Gastroesophageal sphincter (tissue), 3 donors: ENCODE measurements at regions not wholly inside any gene's neighbourhood (a gene's known extent, or its start where the extent isn't known, plus 50 kb on each side); places are given as distances from the start of the nearest gene placed in this dataset.

Source experiments
- EP300 ChIP-seq: sonication (generic); formaldehyde crosslinking; IDR thresholded peaks from one replicate; pipeline ENCODE4 v1.6.1; 2017; ENCODE audit warnings: antibody characterized with exemption, mild to moderate bottlenecking
- TF ChIP-seq, protein P1 (sequence below), 4 experiments: fragments of 200-600 bp in 2 of 4; fragments of 450-650 bp in 2 of 4; sonication (generic) in 1 of 4; IDR thresholded peaks; one replicate each; pipeline ENCODE4 v1.5.1; 2017 to 2019; ENCODE audit warnings: antibody characterized with exemption in 4 of 4, mild to moderate bottlenecking in 2 of 4, moderate library complexity in 2 of 4

DNA sequence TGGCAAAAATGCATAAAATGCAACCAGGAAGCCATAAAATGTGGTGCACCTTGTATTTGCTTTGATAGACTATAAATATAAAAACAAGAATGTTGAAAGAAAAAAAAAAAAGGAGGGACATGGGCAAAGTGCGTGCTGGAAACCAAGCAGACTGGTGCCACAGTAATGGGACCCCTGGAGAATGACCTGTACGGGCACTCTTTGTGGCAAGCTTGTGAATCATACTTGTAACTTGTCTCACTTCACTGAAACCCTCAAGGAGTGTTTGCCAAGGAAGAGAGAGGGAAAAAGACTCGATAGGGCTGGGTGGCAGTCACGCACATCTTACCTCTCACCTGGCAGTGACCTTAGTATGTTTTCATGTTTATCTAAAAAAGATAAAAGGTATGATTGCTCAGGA is 1183.6 kb downstream of the GATA3 start:
- TF ChIP-seq EP300, result no peak
- TF ChIP-seq, protein P1, sequence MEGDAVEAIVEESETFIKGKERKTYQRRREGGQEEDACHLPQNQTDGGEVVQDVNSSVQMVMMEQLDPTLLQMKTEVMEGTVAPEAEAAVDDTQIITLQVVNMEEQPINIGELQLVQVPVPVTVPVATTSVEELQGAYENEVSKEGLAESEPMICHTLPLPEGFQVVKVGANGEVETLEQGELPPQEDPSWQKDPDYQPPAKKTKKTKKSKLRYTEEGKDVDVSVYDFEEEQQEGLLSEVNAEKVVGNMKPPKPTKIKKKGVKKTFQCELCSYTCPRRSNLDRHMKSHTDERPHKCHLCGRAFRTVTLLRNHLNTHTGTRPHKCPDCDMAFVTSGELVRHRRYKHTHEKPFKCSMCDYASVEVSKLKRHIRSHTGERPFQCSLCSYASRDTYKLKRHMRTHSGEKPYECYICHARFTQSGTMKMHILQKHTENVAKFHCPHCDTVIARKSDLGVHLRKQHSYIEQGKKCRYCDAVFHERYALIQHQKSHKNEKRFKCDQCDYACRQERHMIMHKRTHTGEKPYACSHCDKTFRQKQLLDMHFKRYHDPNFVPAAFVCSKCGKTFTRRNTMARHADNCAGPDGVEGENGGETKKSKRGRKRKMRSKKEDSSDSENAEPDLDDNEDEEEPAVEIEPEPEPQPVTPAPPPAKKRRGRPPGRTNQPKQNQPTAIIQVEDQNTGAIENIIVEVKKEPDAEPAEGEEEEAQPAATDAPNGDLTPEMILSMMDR (IDR thresholded peaks at IDR 0.05), result no peak
